Fibroblast of lung (primary cell): ENCODE measurements at regions not wholly inside any gene's neighbourhood (a gene's known extent, or its start where the extent isn't known, plus 50 kb on each side); places are given as distances from the start of the nearest gene placed in this dataset.

ENCODE experiments used
- CTCF ChIP-seq, 2 donors: IDR thresholded peaks in 1 of 2; conservative IDR thresholded peaks in 1 of 2; 1 replicate in 1 of 2; 2 replicates in 1 of 2; pipeline ENCODE4 v1.5.1; 2011 to 2012; ENCODE audit warnings: low read length in 2 of 2, control low read depth in 1 of 2, inconsistent platforms in 1 of 2, low read depth in 1 of 2, mild to moderate bottlenecking in 1 of 2
- EZH2 ChIP-seq: IDR thresholded peaks from 2 replicates; pipeline ENCODE4 v1.5.1; 2012; ENCODE audit warnings: low read length, control low read depth, mild to moderate bottlenecking; ENCODE audit errors: missing control alignments

GRCh38 chr7:118995350-118995749 is 770.8 kb downstream of the ANKRD7 start:
- TF ChIP-seq CTCF (conservative IDR thresholded peaks at IDR 0.05 in 1 of 2, IDR thresholded peaks at IDR 0.05 in 1 of 2; ENCODE audit: low read depth in 1 of 2, low read length in 2 of 2) (no peak), EZH2 (no peak)
